GM21367 (cell line): ENCODE measurements at regions not wholly inside any gene's neighbourhood (a gene's known extent, or its start where the extent isn't known, plus 50 kb on each side); places are given as distances from the start of the nearest gene placed in this dataset.
"Not testable (repeated sequence)": the region's sequence is repeated elsewhere in the genome, so short reads cannot be mapped to it uniquely, and the experiment has no call there.

ENCODE experiments used
- ATAC-seq: cut with Tn5 transposase; IDR thresholded peaks from one replicate; pipeline ENCODE4 v1.9.1; 2021; ENCODE audit not compliant: unreplicated experiment

- ATAC-seq: not testable (repeated sequence)
Measured at GRCh38 chr3:75579981-75580782, 83.9 kb upstream of the FRG2C start.

GRCh38 chr3:75582536-75582935 lies 81.6 kb upstream of the FRG2C start:
- ATAC-seq: not testable (repeated sequence)

GRCh38 chr3:75583116-75583515 lies 81.0 kb upstream of the FRG2C start:
- not testable (repeated sequence) for ATAC-seq

GRCh38 chr3:75587695-75588094 lies 76.4 kb upstream of the FRG2C start:
- not testable (repeated sequence) for ATAC-seq

GRCh38 chr3:75590382-75590781 lies 73.7 kb upstream of the FRG2C start:
- ATAC-seq: not testable (repeated sequence)

GRCh38 chr3:75604286-75604934 lies 59.7 kb upstream of the FRG2C start:
- not testable (repeated sequence) for ATAC-seq

- ATAC-seq: not testable (repeated sequence)
Measured at GRCh38 chr3:75607996-75608395, 56.1 kb upstream of the FRG2C start.

- not testable (repeated sequence) for ATAC-seq
Measured at GRCh38 chr3:75609598-75609997, 54.5 kb upstream of the FRG2C start.

- ATAC-seq: no peak
Measured at GRCh38 chr3:75610773-75611172, 53.4 kb upstream of the FRG2C start.

GRCh38 chr3:75611724-75612460 lies 52.2 kb upstream of the FRG2C start:
- ATAC-seq: not testable (repeated sequence)
